ENCODE measurements at regions not wholly inside any gene's neighbourhood (a gene's known extent, or its start where the extent isn't known, plus 50 kb on each side); places are given as distances from the start of the nearest gene placed in this dataset.

DNA sequence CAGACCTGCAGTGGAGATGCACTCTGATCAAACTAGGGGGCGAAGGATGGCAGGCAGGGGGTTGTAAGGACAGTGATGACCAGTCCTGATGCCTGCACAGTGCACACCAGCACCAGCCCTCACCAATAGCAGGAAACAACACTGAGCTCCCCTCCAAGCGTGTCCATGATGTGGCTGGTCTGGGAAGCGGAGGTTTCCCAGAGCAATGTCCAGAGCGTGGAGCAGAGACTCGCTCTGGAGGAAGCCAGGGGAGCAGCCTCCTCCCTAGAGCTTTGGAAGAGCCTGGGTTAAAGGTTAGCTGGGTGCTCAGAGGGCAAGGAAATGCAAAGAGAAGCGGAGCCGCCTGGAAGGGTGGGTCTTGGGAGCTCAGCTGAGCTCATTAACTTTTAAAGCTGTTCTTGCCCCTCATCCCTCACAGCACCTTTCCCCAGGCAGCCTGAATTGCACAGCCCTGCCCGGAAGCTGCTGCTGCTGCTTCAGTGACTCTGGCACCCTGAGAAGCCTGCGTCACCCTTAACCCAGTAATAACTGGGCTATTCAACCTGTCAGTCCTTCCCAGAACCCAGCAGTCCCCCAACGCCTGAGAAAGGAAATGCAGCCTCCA is 162.2 kb upstream of the RAB4A start:
- TF ChIP-seq SUZ12 (IDR thresholded peaks at IDR 0.05; ENCODE audit: extremely low read depth, insufficient read depth, insufficient read length) (no peak), YY1 (IDR thresholded peaks at IDR 0.05; ENCODE audit: insufficient read depth, insufficient read length) (no peak), ZNF274 (IDR thresholded peaks at IDR 0.05; ENCODE audit: low read depth, low read length) (no peak)

Data from NT2/D1 (cell line).